ENCODE measurements at regions not wholly inside any gene's neighbourhood (a gene's known extent, or its start where the extent isn't known, plus 50 kb on each side); places are given as distances from the start of the nearest gene placed in this dataset.
"Not testable (repeated sequence)": the region's sequence is repeated elsewhere in the genome, so short reads cannot be mapped to it uniquely, and the experiment has no call there.

GRCh38 chr3:66622756-66623457, 122.1 kb upstream of the LRIG1 start:
- DNase-seq = no peak
- no peak for ATAC-seq (ENCODE audit: poor library complexity)
- intact Hi-C loops (cut with DNase I) = no loop called here

DNA sequence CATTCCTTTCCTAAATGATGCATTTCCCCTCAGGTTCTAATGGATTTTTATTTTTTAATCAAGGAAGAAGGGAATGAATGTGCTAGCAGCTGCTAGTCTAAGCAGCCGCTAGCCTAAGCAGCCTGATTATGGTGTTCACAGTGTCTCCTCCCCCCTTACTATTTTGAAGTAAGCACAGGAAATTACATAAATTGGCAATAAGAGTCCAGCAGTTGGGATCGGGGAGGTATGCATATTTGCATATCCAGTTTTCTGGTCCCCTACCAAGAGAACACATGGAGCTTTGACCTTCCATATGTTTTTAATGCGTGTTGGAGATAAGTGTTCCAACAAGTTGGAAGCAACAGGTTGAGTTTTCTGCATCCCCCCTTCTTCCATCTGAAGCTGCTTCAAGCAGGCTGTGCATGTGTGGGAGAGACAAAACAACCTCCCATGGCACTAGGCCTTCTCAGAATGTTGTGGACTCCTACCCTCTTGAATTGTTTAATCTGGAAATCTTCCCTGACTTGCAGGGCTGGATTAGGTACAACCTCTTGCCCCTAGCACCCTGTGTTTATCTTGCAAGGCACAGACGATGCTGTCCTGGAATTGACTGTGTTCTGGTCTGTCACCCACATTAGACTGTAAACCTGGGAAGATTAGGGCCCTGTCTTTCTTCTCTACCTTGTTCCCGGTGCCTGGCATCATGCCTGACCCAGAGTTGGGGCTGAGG, 124.8 kb upstream of the LRIG1 start:
- ATAC-seq (ENCODE audit: poor library complexity) = no peak

DNA sequence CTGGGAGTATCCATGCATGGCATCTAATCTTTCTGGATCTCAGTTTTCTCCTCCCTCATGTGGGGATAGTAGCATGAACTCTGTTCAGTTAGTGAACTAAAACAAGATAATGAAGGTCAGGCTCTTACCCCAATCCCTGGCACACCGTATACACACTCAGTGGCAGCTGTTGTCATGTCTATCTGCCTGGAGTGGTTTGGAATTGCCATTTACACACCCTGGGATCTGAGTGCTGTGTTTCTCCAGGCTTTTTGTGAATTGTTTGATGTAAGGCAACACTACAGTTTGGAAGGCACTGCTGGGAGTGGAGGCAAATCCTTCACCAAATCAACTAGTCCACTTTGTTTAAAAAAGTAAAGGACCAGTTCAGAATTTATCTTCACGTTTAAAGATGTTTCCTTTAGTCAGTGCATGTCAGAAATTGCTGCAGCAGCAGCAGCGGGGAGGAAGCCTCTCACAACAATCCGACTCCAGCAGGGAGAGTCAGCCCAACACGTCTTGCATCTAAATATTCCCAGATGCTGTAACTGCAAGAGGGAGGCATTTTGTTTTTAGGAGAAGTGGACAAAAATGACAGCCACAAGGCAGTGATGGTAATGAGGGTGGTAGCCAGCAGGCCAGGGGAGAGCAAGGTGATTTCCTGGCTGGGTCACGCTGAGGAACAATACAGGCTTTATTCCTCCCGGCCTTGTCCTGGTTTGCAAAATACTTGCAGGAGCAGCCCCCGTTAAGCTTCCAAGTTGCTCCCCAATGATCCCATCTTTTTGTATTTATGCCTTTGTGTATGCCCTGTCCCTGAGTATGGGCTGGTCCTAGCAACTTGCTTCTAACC, 128.5 kb upstream of the LRIG1 start:
- intact Hi-C loops (cut with DNase I) = no loop called here
- no peak for DNase-seq
- ATAC-seq (ENCODE audit: poor library complexity) = no peak

More for the DNA sequence above, 124.8 kb upstream of the LRIG1 start:
- intact Hi-C loops (cut with DNase I) = no loop called here
- no peak for DNase-seq

DNA sequence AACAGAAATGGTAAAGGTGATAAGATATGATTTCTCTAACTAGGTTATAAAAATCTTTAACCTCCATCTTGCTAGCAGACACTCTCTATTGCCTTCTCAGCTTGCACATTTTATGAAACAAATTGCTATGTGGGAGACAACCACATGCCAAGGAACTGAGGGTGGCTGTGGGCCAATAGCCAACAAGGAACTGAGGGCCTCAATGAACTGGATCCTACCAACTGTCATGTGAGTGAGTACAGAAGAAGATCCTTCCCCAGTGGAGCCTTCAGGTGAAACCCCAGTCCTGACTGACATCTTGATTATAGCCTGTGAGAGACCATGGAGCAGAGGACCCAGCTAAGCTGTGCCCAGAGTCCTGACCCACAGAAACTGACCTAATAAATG, 129.2 kb upstream of the LRIG1 start:
- intact Hi-C loops (cut with DNase I) = no loop called here
- DNase-seq (no peak), ATAC-seq (ENCODE audit: poor library complexity) (no peak)

GRCh38 chr3:66633402-66634381, 132.9 kb upstream of the LRIG1 start:
- DNase-seq = no peak

GRCh38 chr3:66638717-66639116, 137.9 kb upstream of the LRIG1 start:
- DNase-seq = no peak
- intact Hi-C loops (cut with DNase I) = no loop called here
- ATAC-seq (ENCODE audit: poor library complexity) = no peak

More at GRCh38 chr3:66633402-66634381, 132.9 kb upstream of the LRIG1 start:
- no peak for ATAC-seq (ENCODE audit: poor library complexity)
- intact Hi-C loops (cut with DNase I) = no loop called here

DNA sequence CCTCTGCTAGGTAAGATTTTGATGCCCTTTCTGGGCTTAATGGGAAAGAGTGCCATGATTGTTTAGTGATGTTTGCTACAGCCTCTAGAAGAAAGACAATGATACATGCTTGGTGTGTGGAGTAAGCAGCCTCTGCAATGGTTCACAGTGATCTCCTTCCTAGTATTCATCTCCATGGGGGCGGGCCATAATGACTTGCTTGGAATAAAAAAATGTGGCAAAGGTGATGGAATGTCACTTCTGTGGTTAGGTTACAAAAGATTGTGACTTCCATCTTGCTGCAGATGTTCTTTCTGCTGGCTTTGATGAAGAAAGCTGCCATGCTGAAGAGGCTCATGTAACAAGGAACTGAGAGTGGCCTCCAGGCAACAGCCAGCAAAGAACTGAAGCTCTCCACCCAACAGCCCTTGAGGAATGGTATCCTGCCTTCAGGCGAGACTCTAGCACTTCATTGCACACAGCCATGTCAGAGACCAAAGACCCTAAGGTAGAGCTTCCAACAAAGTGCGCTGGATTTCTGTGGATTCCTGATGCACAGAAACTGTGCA, 139.1 kb upstream of the LRIG1 start:
- intact Hi-C loops (cut with DNase I) = no loop called here
- DNase-seq (no peak), ATAC-seq (ENCODE audit: poor library complexity) (no peak)

GRCh38 chr3:66642019-66642418, 141.2 kb upstream of the LRIG1 start:
- ATAC-seq (ENCODE audit: poor library complexity) = no peak
- DNase-seq = no peak
- intact Hi-C loops (cut with DNase I) = no loop called here

GRCh38 chr3:66642484-66642883, 141.7 kb upstream of the LRIG1 start:
- DNase-seq = no peak
- no peak for ATAC-seq (ENCODE audit: poor library complexity)
- intact Hi-C loops (cut with DNase I) = no loop called here

GRCh38 chr3:66644549-66644948, 143.7 kb upstream of the LRIG1 start:
- no peak for ATAC-seq (ENCODE audit: poor library complexity)
- intact Hi-C loops (cut with DNase I) = no loop called here
- DNase-seq = no peak

DNA sequence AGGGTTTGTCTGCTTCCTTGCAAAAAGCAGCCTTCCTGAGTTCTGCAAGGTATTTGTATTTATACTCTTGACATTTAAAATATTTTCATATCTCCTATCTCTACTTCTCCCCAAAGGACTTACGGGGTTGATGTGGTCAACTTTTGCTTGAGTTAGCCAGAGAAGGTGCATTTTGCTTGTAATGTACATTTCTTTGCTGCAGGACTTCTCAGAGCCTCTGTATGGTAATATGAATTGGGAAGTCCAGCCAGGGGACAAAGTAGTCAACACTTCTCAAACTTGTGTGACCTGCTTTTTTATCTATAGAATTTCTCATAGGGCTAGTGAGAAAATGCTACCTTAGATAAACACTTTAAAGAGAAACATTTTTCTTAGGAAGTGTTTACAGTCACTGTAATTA, 148.2 kb upstream of the LRIG1 start:
- intact Hi-C loops (cut with DNase I) = no loop called here

DNA sequence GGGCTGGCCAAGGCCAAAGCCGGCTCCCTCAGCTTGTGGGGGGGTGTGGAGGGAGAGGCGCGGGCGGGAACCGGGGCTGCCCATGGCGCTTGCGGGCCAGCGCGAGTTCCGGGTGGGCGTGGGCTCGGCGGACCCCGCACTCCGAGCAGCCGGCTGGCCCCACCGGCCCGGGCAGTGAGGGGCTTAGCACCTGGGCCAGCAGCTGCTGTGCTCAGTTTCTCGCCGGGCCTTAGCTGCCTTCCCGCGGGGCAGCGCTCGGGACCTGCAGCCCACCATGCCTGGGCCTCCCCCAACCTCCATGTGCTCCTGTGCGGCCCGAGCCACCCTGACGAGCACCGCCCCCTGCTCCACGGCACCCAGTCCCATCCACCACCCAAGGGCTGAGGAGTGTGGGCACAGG, 150.7 kb upstream of the LRIG1 start:
- ATAC-seq (ENCODE audit: poor library complexity); intact Hi-C loops (cut with DNase I); DNase-seq: not testable (repeated sequence)

More for the DNA sequence above, 148.2 kb upstream of the LRIG1 start:
- DNase-seq (no peak), ATAC-seq (ENCODE audit: poor library complexity) (no peak)

DNA sequence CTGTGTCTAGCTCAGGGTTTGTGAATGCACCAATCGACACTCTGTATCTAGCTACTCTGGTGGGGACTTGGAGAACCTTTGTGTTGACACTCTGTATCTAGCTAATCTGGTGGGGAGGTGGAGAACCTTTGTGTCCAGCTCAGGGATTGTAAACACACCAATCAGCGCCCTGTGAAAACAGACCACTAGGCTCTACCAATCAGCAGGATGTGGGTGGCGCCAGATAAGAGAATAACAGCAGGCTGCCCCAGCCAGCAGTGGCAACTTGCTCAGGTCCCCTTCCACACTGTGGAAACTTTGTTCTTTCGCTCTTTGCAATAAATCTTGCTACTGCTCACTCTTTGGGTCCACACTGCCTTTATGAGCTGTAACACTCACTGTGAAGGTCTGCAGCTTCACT, 151.3 kb upstream of the LRIG1 start:
- intact Hi-C loops (cut with DNase I); ATAC-seq (ENCODE audit: poor library complexity); DNase-seq: not testable (repeated sequence)

DNA sequence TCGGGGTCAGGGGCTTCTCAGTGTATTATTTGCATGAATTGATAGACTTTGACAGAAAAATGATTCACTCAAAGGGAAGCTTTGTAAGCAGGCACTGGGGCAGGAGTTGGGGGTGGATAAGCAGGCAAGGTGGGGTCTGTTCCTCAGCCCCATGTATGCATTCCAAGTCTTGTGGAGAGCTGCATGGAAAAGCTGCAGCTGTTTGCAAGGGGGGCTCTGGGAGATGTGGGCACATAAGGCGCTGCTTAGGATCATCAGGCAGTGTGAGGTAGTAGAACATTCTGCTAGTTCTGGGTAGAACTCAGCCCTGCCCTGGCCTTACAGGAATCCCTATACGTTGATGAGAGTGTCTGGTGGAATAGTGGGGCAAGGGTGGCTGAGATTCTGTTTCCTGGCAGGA, 154.2 kb upstream of the LRIG1 start:
- no peak for DNase-seq
- intact Hi-C loops (cut with DNase I) = no loop called here
- ATAC-seq (ENCODE audit: poor library complexity) = no peak

DNA sequence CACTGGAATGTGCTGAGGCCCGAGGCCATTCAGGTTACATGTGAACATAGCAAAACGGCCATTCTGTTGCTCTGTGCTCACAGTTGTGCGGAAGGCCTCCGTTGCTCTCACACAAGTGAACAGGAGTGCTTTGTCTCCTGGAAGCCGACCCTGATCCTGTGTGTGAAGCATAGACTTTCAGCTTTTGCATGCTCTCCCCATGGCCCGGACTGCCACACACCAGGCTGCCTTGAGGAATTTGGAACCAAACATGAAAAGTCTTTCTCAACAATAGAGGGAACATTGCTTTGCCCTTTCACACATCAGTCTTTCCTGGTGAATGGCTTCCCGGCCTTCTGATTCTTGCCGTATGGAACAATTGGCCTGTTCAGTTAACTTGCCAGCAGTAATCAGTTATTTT, 154.8 kb upstream of the LRIG1 start:
- intact Hi-C loops (cut with DNase I) = no loop called here
- no peak for DNase-seq
- no peak for ATAC-seq (ENCODE audit: poor library complexity)

DNA sequence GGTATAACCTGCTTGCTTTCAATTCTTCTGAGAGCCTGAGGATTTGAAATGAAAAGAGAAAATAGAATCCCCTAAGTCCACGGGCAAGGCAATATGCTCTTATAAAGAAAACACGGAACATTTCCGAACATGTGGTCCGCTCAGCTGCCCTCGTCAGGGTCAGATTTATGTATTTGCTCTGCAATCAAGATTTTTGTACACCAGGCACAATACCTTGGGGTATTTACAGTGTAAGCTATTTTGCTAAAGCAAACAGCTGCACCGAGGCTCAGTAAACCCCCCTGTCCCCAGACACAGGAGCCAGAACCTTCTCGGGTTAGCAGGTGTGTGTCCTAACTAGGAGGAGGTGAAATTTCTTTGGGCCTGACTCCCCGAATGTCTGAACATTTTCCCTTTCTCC, 155.8 kb upstream of the LRIG1 start:
- ATAC-seq (ENCODE audit: poor library complexity) = no peak
- no peak for DNase-seq
- intact Hi-C loops (cut with DNase I) = no loop called here

DNA sequence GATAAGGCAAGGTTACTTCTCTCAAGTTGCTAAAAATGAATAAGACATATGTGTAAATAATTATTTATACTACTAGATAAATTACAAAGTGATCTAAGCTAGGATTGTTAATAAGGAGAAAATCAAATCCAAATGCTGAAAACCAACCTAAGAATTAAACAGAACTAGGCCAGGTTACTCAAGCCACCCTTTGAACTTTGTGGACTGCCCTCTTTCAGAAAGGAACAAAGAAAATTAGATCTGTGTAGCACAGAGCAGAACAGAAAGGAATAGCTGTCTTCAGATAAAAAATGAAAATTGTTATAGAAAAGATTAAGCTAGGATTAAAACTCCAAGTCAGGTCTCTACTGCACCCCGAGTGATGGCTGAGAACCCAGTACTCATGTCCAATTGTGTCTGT, 158.2 kb upstream of the LRIG1 start:
- intact Hi-C loops (cut with DNase I) = no loop called here
- ATAC-seq (ENCODE audit: poor library complexity) = no peak

GRCh38 chr3:66661628-66662027, 160.8 kb upstream of the LRIG1 start:
- no peak for ATAC-seq (ENCODE audit: poor library complexity)
- no peak for DNase-seq
- intact Hi-C loops (cut with DNase I) = no loop called here

More for the DNA sequence above, 158.2 kb upstream of the LRIG1 start:
- DNase-seq = no peak

All from Right ventricle myocardium superior (tissue), 1 donor.